ENCODE measurements at regions not wholly inside any gene's neighbourhood (a gene's known extent, or its start where the extent isn't known, plus 50 kb on each side); places are given as distances from the start of the nearest gene placed in this dataset.

GRCh38 chr9:16928179-16928945 is 57.9 kb upstream of the BNC2 start:
- Histone ChIP-seq H3K56ac (ENCODE audit: insufficient read length, low read depth, low read length) (no peak overlapping the region), H2AFZ (ENCODE audit: low read length) (no peak overlapping the region), H2BK15ac (ENCODE audit: low read depth, low read length) (no peak overlapping the region), H3K4ac (ENCODE audit: low read depth, low read length) (no peak overlapping the region), H4K5ac (ENCODE audit: insufficient read length, low read depth, low read length) (no peak overlapping the region), H3K9ac (ENCODE audit: extremely low read depth, insufficient read length, low read length) (no peak overlapping the region), H3K4me1 (ENCODE audit: insufficient read depth, low read length) (no peaks in the 10 kb centered on the region), H3K27ac (ENCODE audit: insufficient read length, low read depth, low read length) (no peak overlapping the region), H4K91ac (ENCODE audit: insufficient read length, low read depth, low read length) (no peak overlapping the region), H3K23me2 (ENCODE audit: insufficient read length, low read depth, low read length, poor library complexity, severe bottlenecking) (no peaks in the 10 kb centered on the region), H2BK5ac (ENCODE audit: insufficient read length, low read length) (no peak overlapping the region), H3K79me1 (ENCODE audit: insufficient read depth, low read depth, low read length, poor library complexity, severe bottlenecking) (no peaks in the 10 kb centered on the region), H2AK5ac (ENCODE audit: insufficient read length, low read length) (no peak overlapping the region), H3T11ph (ENCODE audit: low read length) (no peak overlapping the region), H3K27me3 (ENCODE audit: insufficient read depth, low read length) (no peaks in the 10 kb centered on the region; the same call in 1 of the 2 replicates), H3K14ac (ENCODE audit: insufficient read depth, low read length) (no peak overlapping the region; the same call in 1 of the 2 replicates), H2BK20ac (ENCODE audit: low read depth, low read length, poor library complexity, severe bottlenecking) (no peak overlapping the region), H3K4me2 (ENCODE audit: insufficient read depth, insufficient read length, low read length) (no peak overlapping the region), H3K9me3 (ENCODE audit: control insufficient read depth, low read depth, low read length) (peaks cover 12% of the 10 kb centered on the region), H2BK120ac (ENCODE audit: low read depth, low read length, poor library complexity, severe bottlenecking) (no peak overlapping the region), H3K18ac (ENCODE audit: insufficient read length, low read depth, low read length) (no peak overlapping the region), H4K20me1 (ENCODE audit: control insufficient read depth, insufficient read depth, insufficient read length) (no peaks in the 10 kb centered on the region), H3K23ac (ENCODE audit: insufficient read length, low read depth, low read length) (no peak overlapping the region), H4K8ac (replicated peaks; ENCODE audit: insufficient read length, low read depth, low read length) (no peak overlapping the region), H2BK12ac (ENCODE audit: insufficient read length, low read depth, low read length) (no peak overlapping the region), H3K79me2 (ENCODE audit: insufficient read depth, low read length) (no peaks in the 10 kb centered on the region)
- TF ChIP-seq, protein P1, sequence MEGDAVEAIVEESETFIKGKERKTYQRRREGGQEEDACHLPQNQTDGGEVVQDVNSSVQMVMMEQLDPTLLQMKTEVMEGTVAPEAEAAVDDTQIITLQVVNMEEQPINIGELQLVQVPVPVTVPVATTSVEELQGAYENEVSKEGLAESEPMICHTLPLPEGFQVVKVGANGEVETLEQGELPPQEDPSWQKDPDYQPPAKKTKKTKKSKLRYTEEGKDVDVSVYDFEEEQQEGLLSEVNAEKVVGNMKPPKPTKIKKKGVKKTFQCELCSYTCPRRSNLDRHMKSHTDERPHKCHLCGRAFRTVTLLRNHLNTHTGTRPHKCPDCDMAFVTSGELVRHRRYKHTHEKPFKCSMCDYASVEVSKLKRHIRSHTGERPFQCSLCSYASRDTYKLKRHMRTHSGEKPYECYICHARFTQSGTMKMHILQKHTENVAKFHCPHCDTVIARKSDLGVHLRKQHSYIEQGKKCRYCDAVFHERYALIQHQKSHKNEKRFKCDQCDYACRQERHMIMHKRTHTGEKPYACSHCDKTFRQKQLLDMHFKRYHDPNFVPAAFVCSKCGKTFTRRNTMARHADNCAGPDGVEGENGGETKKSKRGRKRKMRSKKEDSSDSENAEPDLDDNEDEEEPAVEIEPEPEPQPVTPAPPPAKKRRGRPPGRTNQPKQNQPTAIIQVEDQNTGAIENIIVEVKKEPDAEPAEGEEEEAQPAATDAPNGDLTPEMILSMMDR (conservative IDR thresholded peaks at IDR 0.05): no peak
- peaks cover 24 to 29% of the 10 kb centered on the region in 2 experiments for H3K9me3 Mint-ChIP-seq
- no peak for DNase-seq
- peaks cover 19% of the 10 kb centered on the region for H3K27me3 Mint-ChIP-seq (ENCODE audit: low read depth)
- H3K27ac Mint-ChIP-seq: no peak overlapping the region
- no peak overlapping the region for H3K4me3 Mint-ChIP-seq
- H3K4me1 Mint-ChIP-seq: no peaks in the 10 kb centered on the region
- WGBS (ENCODE audit: extremely low coverage, insufficient read length, low lambda C conversion rate): no CpG with 5 or more reads among the region's 5 CpGs
- H3K36me3 Mint-ChIP-seq (ENCODE audit: insufficient read depth in 1 of 3, low read depth in 3 of 3): peaks cover 8 to 30% (median 10%) of the 10 kb centered on the region in 3 experiments
